ENCODE measurements at regions not wholly inside any gene's neighbourhood (a gene's known extent, or its start where the extent isn't known, plus 50 kb on each side); places are given as distances from the start of the nearest gene placed in this dataset.
"Not testable (repeated sequence)": the region's sequence is repeated elsewhere in the genome, so short reads cannot be mapped to it uniquely, and the experiment has no call there.

DNA sequence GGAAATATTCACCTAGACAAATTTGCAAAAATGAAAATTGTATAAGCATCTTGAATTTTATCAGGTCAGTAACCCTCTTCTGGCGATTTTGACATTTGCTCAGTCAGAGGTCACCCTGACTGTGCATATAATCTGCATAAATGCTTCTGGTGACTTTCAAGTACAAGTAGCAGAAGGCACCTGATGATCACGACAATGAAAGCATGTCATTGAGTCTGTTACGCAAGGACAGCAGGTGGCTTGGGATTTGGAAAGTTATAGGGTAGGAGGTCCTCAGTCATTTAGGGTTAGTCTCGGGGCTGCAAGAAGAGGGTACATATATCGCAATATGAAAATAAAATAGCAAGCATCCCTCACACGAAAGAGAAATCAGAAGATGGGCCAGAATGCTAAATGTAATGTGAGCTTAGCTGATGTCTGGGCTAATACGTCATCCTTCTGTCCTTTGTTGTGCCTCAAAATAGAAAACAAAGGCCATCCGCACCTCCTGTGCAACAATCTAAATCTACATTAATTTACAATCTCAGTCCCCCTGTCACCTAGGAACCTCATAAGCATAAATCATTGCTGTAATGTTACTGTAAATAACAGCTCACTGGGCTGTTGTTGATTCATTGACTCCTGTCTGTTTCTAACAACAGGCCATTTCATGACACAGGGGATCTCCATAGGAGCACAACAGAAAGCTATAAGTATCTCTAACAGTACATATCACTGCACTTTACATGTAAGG is 155.2 kb upstream of the RSPO3 start:
- Histone ChIP-seq H3K27ac (ENCODE audit: low read depth) (no peak overlapping the region), H3K4me1 (ENCODE audit: insufficient read depth) (no peaks in the 10 kb centered on the region), H3K4me3 (ENCODE audit: low read depth, low read length) (no peak overlapping the region), H3K36me3 (ENCODE audit: insufficient read depth) (no peaks in the 10 kb centered on the region)
- 82% methylated on average over 8 of the region's 8 CpGs for WGBS
- no peak for DNase-seq (ENCODE audit: extremely low spot score)

GRCh38 chr6:126967296-126968005 is 151.0 kb upstream of the RSPO3 start:
- H3K36me3 ChIP-seq (ENCODE audit: insufficient read depth) = no peaks in the 10 kb centered on the region
- DNase-seq (ENCODE audit: extremely low spot score) = no peak
- H3K27ac ChIP-seq (ENCODE audit: low read depth) = no peak overlapping the region
- no peaks in the 10 kb centered on the region for H3K4me1 ChIP-seq (ENCODE audit: insufficient read depth)
- WGBS = 27% methylated on average over 3 of the region's 3 CpGs
- H3K4me3 ChIP-seq (ENCODE audit: low read depth, low read length) = no peak overlapping the region

DNA sequence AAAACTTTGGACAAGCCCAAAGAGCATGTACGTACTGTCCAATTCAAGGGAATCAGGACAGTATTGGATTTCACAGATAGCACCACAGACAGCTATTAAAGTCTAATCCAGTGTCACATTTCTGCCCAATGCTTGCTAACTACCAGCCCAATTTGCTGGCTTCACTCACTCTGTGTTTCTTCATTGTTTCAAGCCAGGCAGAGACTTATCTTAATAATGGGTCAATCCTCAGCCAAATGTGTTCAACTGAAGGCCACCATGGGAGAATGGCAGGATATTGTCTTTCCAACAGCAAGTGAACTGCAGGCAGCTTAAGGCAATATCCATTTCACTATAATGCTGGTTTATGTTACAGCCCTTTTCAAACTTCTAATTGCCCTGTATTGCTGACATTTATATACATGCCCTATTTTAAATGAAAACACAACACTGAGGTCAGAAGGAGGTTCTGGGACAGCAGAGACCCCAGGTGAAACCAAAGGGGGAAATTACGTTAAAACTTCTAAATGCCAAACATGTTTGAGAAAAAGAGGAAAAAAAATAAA is 142.1 kb upstream of the RSPO3 start:
- Histone ChIP-seq H3K27ac (ENCODE audit: low read depth) (no peak overlapping the region), H3K4me1 (ENCODE audit: insufficient read depth) (no peaks in the 10 kb centered on the region), H3K36me3 (ENCODE audit: insufficient read depth) (no peaks in the 10 kb centered on the region), H3K4me3 (ENCODE audit: low read depth, low read length) (no peak overlapping the region)
- WGBS = 73% methylated on average over 2 of the region's 2 CpGs
- no peak for DNase-seq (ENCODE audit: extremely low spot score)

- WGBS = 56% methylated on average over 4 of the region's 4 CpGs
- no peaks in the 10 kb centered on the region for H3K4me1 ChIP-seq (ENCODE audit: insufficient read depth)
- no peak overlapping the region for H3K27ac ChIP-seq (ENCODE audit: low read depth)
- H3K4me3 ChIP-seq (ENCODE audit: low read depth, low read length) = no peak overlapping the region
- H3K36me3 ChIP-seq (ENCODE audit: insufficient read depth) = no peaks in the 10 kb centered on the region
- DNase-seq (ENCODE audit: extremely low spot score) = no peak
Observed at GRCh38 chr6:126983779-126984178, 134.7 kb upstream of the RSPO3 start.

- WGBS = 86% methylated on average over 1 of the region's 1 CpG
- not testable (repeated sequence) for H3K36me3 ChIP-seq (ENCODE audit: insufficient read depth); DNase-seq (ENCODE audit: extremely low spot score)
Observed at GRCh38 chr6:126988125-126988524, 130.3 kb upstream of the RSPO3 start.

GRCh38 chr6:127000631-127001030 is 117.8 kb upstream of the RSPO3 start:
- H3K4me1 ChIP-seq (ENCODE audit: insufficient read depth) = no peaks in the 10 kb centered on the region
- H3K27ac ChIP-seq (ENCODE audit: low read depth) = no peak overlapping the region
- H3K4me3 ChIP-seq (ENCODE audit: low read depth, low read length) = no peak overlapping the region
- 91% methylated on average over 6 of the region's 6 CpGs for WGBS
- DNase-seq (ENCODE audit: extremely low spot score) = no peak
- H3K36me3 ChIP-seq (ENCODE audit: insufficient read depth) = no peaks in the 10 kb centered on the region

More at GRCh38 chr6:126988125-126988524, 130.3 kb upstream of the RSPO3 start:
- H3K4me1 ChIP-seq (ENCODE audit: insufficient read depth); H3K4me3 ChIP-seq (ENCODE audit: low read depth, low read length); H3K27ac ChIP-seq (ENCODE audit: low read depth): not testable (repeated sequence)

GRCh38 chr6:127013865-127014264 is 104.6 kb upstream of the RSPO3 start:
- Histone ChIP-seq H3K4me1 (ENCODE audit: insufficient read depth) (no peaks in the 10 kb centered on the region), H3K4me3 (ENCODE audit: low read depth, low read length) (no peak overlapping the region), H3K27ac (ENCODE audit: low read depth) (no peak overlapping the region), H3K36me3 (ENCODE audit: insufficient read depth) (no peaks in the 10 kb centered on the region)
- no peak for DNase-seq (ENCODE audit: extremely low spot score)
- WGBS = 95% methylated on average over 3 of the region's 3 CpGs

DNA sequence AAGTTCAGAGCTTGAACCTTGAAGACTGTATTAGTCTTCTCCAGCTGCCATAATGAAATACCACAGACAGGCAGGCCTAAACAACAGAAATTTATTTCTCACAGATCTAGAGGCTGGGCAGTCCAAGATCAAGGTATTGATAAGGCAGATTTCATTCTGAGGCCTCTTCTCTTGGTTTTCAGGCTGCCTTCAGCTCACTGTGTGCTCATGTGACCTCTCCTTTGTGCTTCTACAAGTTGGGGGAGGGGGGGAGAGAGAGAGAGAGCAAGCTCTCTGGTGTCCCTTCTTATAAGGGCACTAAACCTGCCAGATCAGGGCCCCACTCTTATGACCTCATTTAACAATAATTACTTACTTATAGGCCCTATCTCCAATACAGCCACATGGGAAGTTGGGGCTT is 102.6 kb upstream of the RSPO3 start:
- no peaks in the 10 kb centered on the region for H3K36me3 ChIP-seq (ENCODE audit: insufficient read depth)
- no peak for DNase-seq (ENCODE audit: extremely low spot score)
- no peak overlapping the region for H3K27ac ChIP-seq (ENCODE audit: low read depth)
- no peaks in the 10 kb centered on the region for H3K4me1 ChIP-seq (ENCODE audit: insufficient read depth)
- H3K4me3 ChIP-seq (ENCODE audit: low read depth, low read length) = no peak overlapping the region

- H3K36me3 ChIP-seq (ENCODE audit: insufficient read depth) = no peaks in the 10 kb centered on the region
- DNase-seq (ENCODE audit: extremely low spot score) = no peak
- no peaks in the 10 kb centered on the region for H3K4me1 ChIP-seq (ENCODE audit: insufficient read depth)
- no peak overlapping the region for H3K27ac ChIP-seq (ENCODE audit: low read depth)
- no peak overlapping the region for H3K4me3 ChIP-seq (ENCODE audit: low read depth, low read length)
- WGBS = 87% methylated on average over 1 of the region's 1 CpG
Observed at GRCh38 chr6:127019828-127020227, 98.6 kb upstream of the RSPO3 start.

GRCh38 chr6:127022302-127022701 is 96.2 kb upstream of the RSPO3 start:
- DNase-seq (ENCODE audit: extremely low spot score) = peak; percentile 23

DNA sequence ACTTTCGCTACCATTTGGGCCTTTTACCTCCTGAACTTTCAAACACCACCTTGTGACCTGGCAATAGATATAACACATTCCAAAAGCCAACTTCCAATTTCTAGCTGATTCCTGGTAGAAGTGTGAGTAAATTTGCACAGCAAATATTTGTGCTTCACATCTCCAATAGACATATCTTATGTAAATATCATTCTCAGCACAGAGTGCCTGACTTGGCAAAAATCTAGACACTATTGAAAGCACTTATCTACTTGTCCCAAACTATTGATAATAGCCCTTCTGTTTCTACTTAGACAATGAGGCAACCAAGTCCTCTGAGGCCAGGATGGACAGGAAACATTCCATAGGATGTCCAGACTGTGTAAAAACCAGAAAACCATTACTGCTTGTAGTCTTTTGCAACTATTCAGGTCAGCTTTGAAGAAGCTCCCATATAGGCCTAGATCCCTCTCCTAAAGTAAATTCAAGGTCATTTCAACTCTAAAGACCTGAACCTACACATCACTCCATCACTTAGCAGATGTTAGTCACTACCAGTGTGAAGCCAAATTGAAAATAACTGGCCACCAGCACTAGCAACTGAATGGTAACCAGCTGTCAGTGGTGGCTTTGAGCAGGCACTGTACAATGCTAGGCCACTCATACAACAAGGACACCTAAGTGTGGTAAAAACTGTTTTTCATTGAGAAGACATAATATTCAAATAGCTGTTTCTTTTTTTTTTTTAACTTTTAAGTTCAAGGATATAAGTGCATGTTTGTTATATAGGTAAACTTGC is 95.3 kb upstream of the RSPO3 start:
- H3K4me1 ChIP-seq (ENCODE audit: insufficient read depth) = no peaks in the 10 kb centered on the region
- H3K27ac ChIP-seq (ENCODE audit: low read depth) = no peak overlapping the region
- no peaks in the 10 kb centered on the region for H3K36me3 ChIP-seq (ENCODE audit: insufficient read depth)
- no peak for DNase-seq (ENCODE audit: extremely low spot score)
- WGBS = 95% methylated on average over 1 of the region's 1 CpG
- H3K4me3 ChIP-seq (ENCODE audit: low read depth, low read length) = no peak overlapping the region

More at GRCh38 chr6:127022302-127022701, 96.2 kb upstream of the RSPO3 start:
- Histone ChIP-seq H3K4me1 (ENCODE audit: insufficient read depth) (no peaks in the 10 kb centered on the region), H3K27ac (ENCODE audit: low read depth) (no peak overlapping the region), H3K4me3 (ENCODE audit: low read depth, low read length) (no peak overlapping the region), H3K36me3 (ENCODE audit: insufficient read depth) (no peaks in the 10 kb centered on the region)
- WGBS = 17% methylated on average over 7 of the region's 7 CpGs

DNA sequence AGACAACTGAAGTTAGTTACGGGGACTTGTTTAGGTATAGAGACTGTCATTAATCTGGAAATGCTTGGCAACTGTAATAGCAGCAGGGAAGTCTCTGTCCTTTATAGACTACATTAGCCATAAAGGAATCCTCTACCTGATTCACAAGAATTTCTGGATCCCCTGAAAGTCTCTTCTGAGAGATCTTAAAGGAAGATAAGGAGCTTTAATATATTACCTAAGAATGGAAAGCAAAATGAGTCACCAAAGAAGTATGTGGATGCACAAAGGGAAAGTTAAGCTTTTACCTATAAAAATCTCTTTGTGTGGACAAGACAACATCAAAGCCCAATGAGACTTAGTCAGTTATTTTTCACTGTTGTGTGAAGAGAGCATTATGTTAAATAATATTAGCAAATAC is 92.2 kb upstream of the RSPO3 start:
- no peak for DNase-seq (ENCODE audit: extremely low spot score)
- Histone ChIP-seq H3K27ac (ENCODE audit: low read depth) (no peak overlapping the region), H3K36me3 (ENCODE audit: insufficient read depth) (no peaks in the 10 kb centered on the region), H3K4me1 (ENCODE audit: insufficient read depth) (no peaks in the 10 kb centered on the region), H3K4me3 (ENCODE audit: low read depth, low read length) (no peak overlapping the region)
- WGBS = 86% methylated on average over 1 of the region's 1 CpG

- DNase-seq (ENCODE audit: extremely low spot score) = no peak
- Histone ChIP-seq H3K36me3 (ENCODE audit: insufficient read depth) (no peaks in the 10 kb centered on the region), H3K4me3 (ENCODE audit: low read depth, low read length) (no peak overlapping the region), H3K27ac (ENCODE audit: low read depth) (no peak overlapping the region), H3K4me1 (ENCODE audit: insufficient read depth) (no peaks in the 10 kb centered on the region)
Observed at GRCh38 chr6:127030111-127030510, 88.4 kb upstream of the RSPO3 start.

DNA sequence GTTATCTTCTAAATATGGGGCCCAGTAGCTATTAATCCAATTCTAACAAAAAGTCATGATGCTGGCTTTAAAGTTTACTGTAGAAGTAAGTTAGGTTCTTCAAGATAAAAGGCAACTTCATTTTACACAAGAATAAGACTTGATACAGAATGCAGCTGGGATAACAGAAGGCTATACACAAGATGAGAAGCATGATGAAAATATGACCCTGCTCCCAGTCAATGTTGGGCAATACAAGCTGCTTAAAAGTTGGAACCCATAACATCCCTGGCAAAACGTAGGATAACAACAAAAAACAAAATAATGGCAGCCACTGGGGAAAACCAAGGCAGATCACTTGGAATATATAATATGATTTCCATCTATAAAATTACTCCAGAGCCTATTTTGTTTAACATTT is 87.6 kb upstream of the RSPO3 start:
- WGBS = 56% methylated on average over 1 of the region's 1 CpG
- no peak for DNase-seq (ENCODE audit: extremely low spot score)
- no peak overlapping the region for H3K27ac ChIP-seq (ENCODE audit: low read depth)
- H3K36me3 ChIP-seq (ENCODE audit: insufficient read depth) = no peaks in the 10 kb centered on the region
- no peak overlapping the region for H3K4me3 ChIP-seq (ENCODE audit: low read depth, low read length)
- H3K4me1 ChIP-seq (ENCODE audit: insufficient read depth) = no peaks in the 10 kb centered on the region
